Liver (tissue), 8 donors: ENCODE measurements at regions not wholly inside any gene's neighbourhood (a gene's known extent, or its start where the extent isn't known, plus 50 kb on each side); places are given as distances from the start of the nearest gene placed in this dataset.

Experiments used
- DNase-seq: peaks from one replicate; pipeline ENCODE4 v3.0.0-alpha.2; 2017; ENCODE audit warnings: low spot score
- H3K27ac ChIP-seq, 2 donors: one replicate each; pipeline ENCODE4 v1.7.0; 2013; ENCODE audit warnings: inconsistent platforms in 2 of 2, low read length in 2 of 2, control low read depth in 1 of 2, low read depth in 1 of 2, mild to moderate bottlenecking in 1 of 2
- H3K27me3 ChIP-seq, 4 donors: one replicate each; pipeline versions ENCODE4 v1.6.1 to v1.7.0; 2013; ENCODE audit warnings: low read length in 3 of 4, inconsistent platforms in 1 of 4, mild to moderate bottlenecking in 1 of 4, moderate library complexity in 1 of 4; ENCODE audit not compliant: control insufficient read depth in 4 of 4, insufficient read depth in 4 of 4
- H3K36me3 ChIP-seq, 4 donors: one replicate each; pipeline versions ENCODE4 v1.6.1 to v1.7.0; 2013; ENCODE audit warnings: low read length in 3 of 4, mild to moderate bottlenecking in 3 of 4, low read depth in 1 of 4, moderate library complexity in 1 of 4; ENCODE audit not compliant: control insufficient read depth in 4 of 4, insufficient read depth in 3 of 4
- H3K4me1 ChIP-seq, 4 donors: one replicate each; pipeline versions ENCODE4 v1.6.1 to v1.7.0; 2013; ENCODE audit warnings: low read length in 3 of 4, mild to moderate bottlenecking in 3 of 4, moderate library complexity in 1 of 4; ENCODE audit not compliant: control insufficient read depth in 4 of 4, insufficient read depth in 4 of 4
- H3K4me3 ChIP-seq, 3 donors: one replicate each; pipeline versions ENCODE4 v1.6.1 to v1.7.0; 2013; ENCODE audit warnings: low read length in 3 of 3, control low read depth in 1 of 3, low read depth in 1 of 3, mild to moderate bottlenecking in 1 of 3
- H3K9ac ChIP-seq, 2 donors: one replicate each; pipeline ENCODE4 v1.7.0; 2013; ENCODE audit warnings: low read length in 2 of 2, mild to moderate bottlenecking in 2 of 2, moderate library complexity in 2 of 2, control low read depth in 1 of 2, low read depth in 1 of 2
- H3K9me3 ChIP-seq, 4 donors: one replicate each; pipeline versions ENCODE4 v1.6.1 to v1.7.0; 2013; ENCODE audit warnings: low read length in 3 of 4; ENCODE audit not compliant: control insufficient read depth in 4 of 4
- CTCF ChIP-seq: fragments of 150-350 bp; IDR thresholded peaks from 2 replicates; pipeline ENCODE4 v1.5.1; 2017; ENCODE audit warnings: improper control_type of control experiment, low read depth, low read length; ENCODE audit not compliant: missing input control
- FOXA1 ChIP-seq: IDR thresholded peaks from 2 replicates; pipeline ENCODE4 v1.6.1; 2016; ENCODE audit warnings: antibody characterized with exemption
- FOXA2 ChIP-seq: IDR thresholded peaks from 2 replicates; pipeline ENCODE4 v1.6.1; 2016; ENCODE audit warnings: antibody characterized with exemption
- GABPA ChIP-seq, 2 donors: IDR thresholded peaks in 1 of 2; conservative IDR thresholded peaks in 1 of 2; 2 replicates each; pipeline ENCODE4 v1.6.1; 2016; ENCODE audit warnings: antibody characterized with exemption in 2 of 2, mild to moderate bottlenecking in 1 of 2, moderate library complexity in 1 of 2
- HNF4A ChIP-seq, 2 donors: conservative IDR thresholded peaks; 2 replicates each; pipeline ENCODE4 v1.6.1; 2016; ENCODE audit warnings: antibody characterized with exemption in 2 of 2, mild to moderate bottlenecking in 2 of 2
- JUND ChIP-seq, 2 donors: IDR thresholded peaks; 2 replicates each; pipeline ENCODE4 v1.6.1; 2016; ENCODE audit warnings: antibody characterized with exemption in 2 of 2
- MAX ChIP-seq: IDR thresholded peaks from 2 replicates; pipeline ENCODE4 v1.6.1; 2016; ENCODE audit warnings: antibody characterized with exemption
- NR2F2 ChIP-seq: IDR thresholded peaks from 2 replicates; pipeline ENCODE4 v1.6.1; 2016; ENCODE audit warnings: antibody characterized with exemption
- RAD21 ChIP-seq, 2 donors: IDR thresholded peaks; 2 replicates each; pipeline ENCODE4 v1.6.1; 2016; ENCODE audit warnings: antibody characterized with exemption in 2 of 2, mild to moderate bottlenecking in 2 of 2
- REST ChIP-seq: IDR thresholded peaks from 2 replicates; pipeline ENCODE4 v1.6.1; 2016; ENCODE audit warnings: antibody characterized with exemption, mild to moderate bottlenecking
- RXRA ChIP-seq, 2 donors: IDR thresholded peaks; 2 replicates each; pipeline ENCODE4 v1.6.1; 2017 to 2018; ENCODE audit warnings: antibody characterized with exemption in 2 of 2, mild to moderate bottlenecking in 1 of 2
- SP1 ChIP-seq: IDR thresholded peaks from 2 replicates; pipeline ENCODE4 v1.6.1; 2018; ENCODE audit warnings: antibody characterized with exemption, mild to moderate bottlenecking
- TAF1 ChIP-seq: conservative IDR thresholded peaks from 2 replicates; pipeline ENCODE4 v1.6.1; 2016; ENCODE audit warnings: antibody characterized with exemption, mild to moderate bottlenecking
- YY1 ChIP-seq: IDR thresholded peaks from 2 replicates; pipeline ENCODE4 v1.6.1; 2016; ENCODE audit warnings: antibody characterized with exemption, mild to moderate bottlenecking
- WGBS: extraction: QIAGEN DNeasy Blood & Tissue Kit; methylation state at CpG from one replicate; pipeline ENCODE4 v1.1.7; 2013; 5-methylcytosine and 5-hydroxymethylcytosine counted together
- donor health status: healthy.
- donor health status: healthy.
- donor health status: healthy.
- donor health status: healthy.
- donor health status: healthy.

GRCh38 chr21:22703521-22703920 is 1705.3 kb downstream of the NCAM2 start:
- DNase-seq, result no peak
- H3K36me3 ChIP-seq, result no peaks in the 10 kb centered on the region
- no peaks in the 10 kb centered on the region for H3K9me3 ChIP-seq
- TF ChIP-seq RXRA (IDR thresholded peaks at IDR 0.05) (no peak), CTCF (no peak), REST (no peak), SP1 (no peak), YY1 (no peak), TAF1 (no peak), HNF4A (conservative IDR thresholded peaks at IDR 0.05) (no peak), JUND (IDR thresholded peaks at IDR 0.05) (no peak), FOXA1 (no peak)
- H3K9ac ChIP-seq, result no peak overlapping the region
- no peak overlapping the region for H3K4me3 ChIP-seq
- no peaks in the 10 kb centered on the region for H3K27me3 ChIP-seq
- no peaks in the 10 kb centered on the region for H3K4me1 ChIP-seq
- 78% methylated on average over 2 of the region's 2 CpGs for WGBS
- no peak overlapping the region for H3K27ac ChIP-seq

- Histone ChIP-seq H3K4me1 (no peaks in the 10 kb centered on the region), H3K9ac (no peak overlapping the region), H3K4me3 (no peak overlapping the region), H3K27ac (no peak overlapping the region), H3K9me3 (no peaks in the 10 kb centered on the region), H3K27me3 (no peaks in the 10 kb centered on the region), H3K36me3 (no peaks in the 10 kb centered on the region)
- WGBS, result 46% methylated on average over 3 of the region's 3 CpGs
- TF ChIP-seq NR2F2, result peak; percentile 46
- TF ChIP-seq GABPA (IDR thresholded peaks at IDR 0.05 in 1 of 2, conservative IDR thresholded peaks at IDR 0.05 in 1 of 2), result no peak
- no peak for TF ChIP-seq MAX
- TF ChIP-seq SP1, result no peak
- DNase-seq, result no peak
Observed at GRCh38 chr21:22710721-22711120, 1712.5 kb downstream of the NCAM2 start.

- no peaks in the 10 kb centered on the region for H3K4me1 ChIP-seq
- H3K27ac ChIP-seq, result no peak overlapping the region
- H3K9me3 ChIP-seq, result no peaks in the 10 kb centered on the region
- DNase-seq, result no peak
- H3K4me3 ChIP-seq, result no peak overlapping the region
- H3K27me3 ChIP-seq, result no peaks in the 10 kb centered on the region
- no peak for TF ChIP-seq TAF1
- TF ChIP-seq JUND (IDR thresholded peaks at IDR 0.05), result no peak
- no peak for TF ChIP-seq SP1
- no peak for TF ChIP-seq RAD21 (IDR thresholded peaks at IDR 0.05)
- TF ChIP-seq FOXA2, result no peak
- TF ChIP-seq FOXA1, result no peak
- no peak for TF ChIP-seq GABPA (IDR thresholded peaks at IDR 0.05 in 1 of 2, conservative IDR thresholded peaks at IDR 0.05 in 1 of 2)
- H3K36me3 ChIP-seq, result no peaks in the 10 kb centered on the region
- H3K9ac ChIP-seq, result no peak overlapping the region
Observed at GRCh38 chr21:22711636-22712035, 1713.4 kb downstream of the NCAM2 start.
